HEK293 (cell line): ENCODE measurements at regions not wholly inside any gene's neighbourhood (a gene's known extent, or its start where the extent isn't known, plus 50 kb on each side); places are given as distances from the start of the nearest gene placed in this dataset.

Experiments used
- CTCF ChIP-seq: fragments of 450-650 bp; formaldehyde crosslinking; IDR thresholded peaks from 2 replicates; pipeline ENCODE4 v1.5.1; 2016; ENCODE audit warnings: missing biosample characterization, missing genetic modification characterization
- KLF16 ChIP-seq: fragments of 450-650 bp; formaldehyde crosslinking; IDR thresholded peaks from 2 replicates; pipeline ENCODE4 v1.5.1; 2017; ENCODE audit warnings: missing biosample characterization, missing genetic modification characterization
- REST ChIP-seq: fragments of 450-650 bp; formaldehyde crosslinking; IDR thresholded peaks from 2 replicates; pipeline ENCODE4 v1.5.1; 2016; ENCODE audit warnings: missing biosample characterization, missing genetic modification characterization
- WT1 ChIP-seq: fragments of 450-650 bp; formaldehyde crosslinking; IDR thresholded peaks from 2 replicates; pipeline ENCODE4 v1.5.1; 2016; ENCODE audit warnings: missing biosample characterization, missing genetic modification characterization
- ZBTB7A ChIP-seq: fragments of 450-650 bp; formaldehyde crosslinking; IDR thresholded peaks from 2 replicates; pipeline ENCODE4 v1.5.1; 2016; ENCODE audit warnings: low read depth, missing biosample characterization, missing genetic modification characterization
- ZNF121 ChIP-seq: fragments of 450-650 bp; formaldehyde crosslinking; IDR thresholded peaks from 2 replicates; pipeline ENCODE4 v1.5.1; 2016; ENCODE audit warnings: missing biosample characterization, missing genetic modification characterization
- ZNF280D ChIP-seq: fragments of 450-650 bp; formaldehyde crosslinking; IDR thresholded peaks from 2 replicates; pipeline ENCODE4 v1.5.1; 2016; ENCODE audit warnings: missing biosample characterization, missing genetic modification characterization
- ZNF398 ChIP-seq: fragments of 450-650 bp; formaldehyde crosslinking; IDR thresholded peaks from 2 replicates; pipeline ENCODE4 v1.5.1; 2017; ENCODE audit warnings: missing biosample characterization, missing genetic modification characterization
- ZSCAN16 ChIP-seq: fragments of 450-650 bp; formaldehyde crosslinking; IDR thresholded peaks from 2 replicates; pipeline ENCODE4 v1.5.1; 2016; ENCODE audit warnings: missing biosample characterization, missing genetic modification characterization

- no peak for TF ChIP-seq ZNF398
- no peak for TF ChIP-seq ZBTB7A (tag by site-specific recombination)
- TF ChIP-seq ZNF280D (tag by site-specific recombination) = no peak
- no peak for TF ChIP-seq CTCF (tag by site-specific recombination)
- TF ChIP-seq ZSCAN16 (tag by site-specific recombination) = no peak
- no peak for TF ChIP-seq WT1
- TF ChIP-seq ZNF121 (tag by site-specific recombination) = no peak
- no peak for TF ChIP-seq REST (tag by site-specific recombination)
- TF ChIP-seq KLF16 = no peak
These were observed 196.3 kb upstream of the CDH11 start for GRCh38 chr16:65318138-65318537.
